HEK293 (cell line): ENCODE measurements at regions not wholly inside any gene's neighbourhood (a gene's known extent, or its start where the extent isn't known, plus 50 kb on each side); places are given as distances from the start of the nearest gene placed in this dataset.
A peak's percentile ranks its signal among the peaks of the same experiment; 100 is the strongest.

ENCODE experiments used
- CTCF ChIA-PET: fragments of 350-600 bp; formaldehyde crosslinking; extraction: SDS; loops from one replicate; lab custom pipeline; 2021; ENCODE audit warnings: antibody characterized with exemption; lab: Yijun Ruan, JAX
- POLR2A ChIA-PET: fragments of 300-600 bp; formaldehyde crosslinking; extraction: SDS; loops from one replicate; lab custom pipeline; 2020; ENCODE audit warnings: antibody characterized with exemption, inconsistent platforms; lab: Yijun Ruan, JAX
- H3K27ac ChIP-seq: fragments of 200-500 bp; sonication (Bioruptor generic); 2 replicates; pipeline ENCODE4 v1.5.1; 2014; ENCODE audit warnings: low read depth, low read length, control low read depth, inconsistent platforms; ENCODE audit errors: extremely low read depth
- H3K36me3 ChIP-seq, 2 experiments: fragments of 200-500 bp in 1 of 2; sonication (Bioruptor generic) in 1 of 2; 1 replicate in 1 of 2; 2 replicates in 1 of 2; pipeline ENCODE4 v1.5.1; 2014 to 2017; ENCODE audit warnings: inconsistent platforms in 2 of 2, low read length in 2 of 2; ENCODE audit not compliant: control insufficient read depth in 2 of 2, insufficient read depth in 1 of 2
- H3K4me1 ChIP-seq: fragments of 200-500 bp; sonication (Bioruptor generic); 2 replicates; pipeline ENCODE4 v1.5.1; 2014; ENCODE audit warnings: mild to moderate bottlenecking, low read length, inconsistent platforms; ENCODE audit not compliant: control insufficient read depth, insufficient read depth
- H3K4me3 ChIP-seq: 2 replicates; pipeline ENCODE4 v1.5.1; 2011; ENCODE audit warnings: low read depth, mild to moderate bottlenecking, control low read depth, low read length, moderate library complexity
- H3K9me3 ChIP-seq: fragments of 200-500 bp; sonication (Bioruptor generic); 2 replicates; pipeline ENCODE4 v1.5.1; 2014; ENCODE audit warnings: low read depth, low read length, inconsistent platforms; ENCODE audit not compliant: control insufficient read depth, insufficient read depth
- GLI2 ChIP-seq: fragments of 450-650 bp; formaldehyde crosslinking; IDR thresholded peaks from 2 replicates; pipeline ENCODE4; 2017; ENCODE audit warnings: missing biosample characterization, missing genetic modification characterization, low read depth, borderline replicate concordance
- HIC1 ChIP-seq: fragments of 450-650 bp; formaldehyde crosslinking; IDR thresholded peaks from 2 replicates; pipeline ENCODE4 v1.5.1; 2016; ENCODE audit warnings: missing biosample characterization, missing genetic modification characterization
- MZF1 ChIP-seq: fragments of 450-650 bp; formaldehyde crosslinking; IDR thresholded peaks from 2 replicates; pipeline ENCODE4 v1.5.1; 2017; ENCODE audit warnings: missing biosample characterization, missing genetic modification characterization, borderline replicate concordance
- SP2 ChIP-seq: fragments of 450-650 bp; formaldehyde crosslinking; IDR thresholded peaks from 2 replicates; pipeline ENCODE4 v1.5.1; 2016; ENCODE audit warnings: missing biosample characterization, missing genetic modification characterization
- YY2 ChIP-seq: fragments of 450-650 bp; formaldehyde crosslinking; IDR thresholded peaks from 2 replicates; pipeline ENCODE4 v1.5.1; 2016; ENCODE audit warnings: missing biosample characterization, missing genetic modification characterization
- ZBTB10 ChIP-seq: fragments of 450-650 bp; formaldehyde crosslinking; IDR thresholded peaks from 2 replicates; pipeline ENCODE4 v1.5.1; 2016; ENCODE audit warnings: missing biosample characterization, missing genetic modification characterization
- ZIC2 ChIP-seq: fragments of 450-650 bp; formaldehyde crosslinking; IDR thresholded peaks from 2 replicates; pipeline ENCODE4 v1.5.1; 2016; ENCODE audit warnings: missing biosample characterization, missing genetic modification characterization
- ZNF280C ChIP-seq: fragments of 450-650 bp; formaldehyde crosslinking; IDR thresholded peaks from 2 replicates; pipeline ENCODE4 v1.5.1; 2016; ENCODE audit warnings: missing biosample characterization, missing genetic modification characterization
- ZNF335 ChIP-seq: fragments of 450-650 bp; formaldehyde crosslinking; conservative IDR thresholded peaks from 2 replicates; pipeline ENCODE4 v1.5.1; 2016; ENCODE audit warnings: missing biosample characterization, missing genetic modification characterization
- ZNF350 ChIP-seq: fragments of 450-650 bp; formaldehyde crosslinking; IDR thresholded peaks from 2 replicates; pipeline ENCODE4 v1.5.0; 2017; ENCODE audit warnings: missing biosample characterization, mild to moderate bottlenecking, missing genetic modification characterization
- ZNF416 ChIP-seq: fragments of 450-650 bp; formaldehyde crosslinking; IDR thresholded peaks from 2 replicates; pipeline ENCODE4 v1.5.1; 2016; ENCODE audit warnings: missing biosample characterization, missing genetic modification characterization
- ZNF544 ChIP-seq: fragments of 450-650 bp; formaldehyde crosslinking; IDR thresholded peaks from 2 replicates; pipeline ENCODE4 v1.5.0; 2017; ENCODE audit warnings: missing biosample characterization, missing genetic modification characterization
- ZNF677 ChIP-seq: fragments of 450-650 bp; IDR thresholded peaks from 2 replicates; pipeline ENCODE4 v1.5.0; 2018; ENCODE audit warnings: missing biosample characterization, mild to moderate bottlenecking, missing genetic modification characterization, moderate library complexity
- ZNF777 ChIP-seq: fragments of 450-650 bp; formaldehyde crosslinking; IDR thresholded peaks from 2 replicates; pipeline ENCODE4 v1.5.1; 2017; ENCODE audit warnings: missing biosample characterization, missing genetic modification characterization, borderline replicate concordance
- ZNF792 ChIP-seq: fragments of 450-650 bp; formaldehyde crosslinking; IDR thresholded peaks from 2 replicates; pipeline ENCODE4 v1.5.1; 2016; ENCODE audit warnings: missing biosample characterization, missing genetic modification characterization

GRCh38 chr9:134230092-134230941, 66.0 kb upstream of the RNU6ATAC start:
- ChIA-PET CTCF (interaction anchor here (0.5 to 1.1 kb wide), 3 partner anchors 14 to 132 kb away, joined by 3 to 4 read pairs (median 3); no protein-coding TSS in a partner anchor), POLR2A (no interaction called here)

GRCh38 chr9:134230942-134231325, 66.6 kb upstream of the RNU6ATAC start:
- no peaks in the 10 kb centered on the region for H3K9me3 ChIP-seq
- H3K36me3 ChIP-seq = no peaks in the 10 kb centered on the region
- H3K4me1 ChIP-seq = no peaks in the 10 kb centered on the region
- ChIA-PET CTCF (interaction anchor here (0.7 to 1.1 kb wide), 2 partner anchors 14 to 133 kb away, joined by 3 to 4 read pairs; no protein-coding TSS in a partner anchor), POLR2A (no interaction called here)
- TF ChIP-seq YY2 (tag by site-specific recombination) = no peak
- no peak for TF ChIP-seq ZNF792 (tag by site-specific recombination)
- no peak for TF ChIP-seq ZNF677 (tag by site-specific recombination)
- TF ChIP-seq ZNF350 (tag by site-specific recombination) = no peak
- no peak overlapping the region for H3K27ac ChIP-seq
- H3K4me3 ChIP-seq = no peak overlapping the region

More at GRCh38 chr9:134230092-134230941, 66.0 kb upstream of the RNU6ATAC start:
- Histone ChIP-seq H3K36me3 (no peaks in the 10 kb centered on the region), H3K9me3 (no peaks in the 10 kb centered on the region), H3K27ac (no peak overlapping the region), H3K4me3 (no peak overlapping the region), H3K4me1 (no peaks in the 10 kb centered on the region)
- TF ChIP-seq ZNF335 (no peak), GLI2 (tag by site-specific recombination) (no peak), ZIC2 (peak; percentile 82)

- Histone ChIP-seq H3K27ac (no peak overlapping the region), H3K4me1 (no peaks in the 10 kb centered on the region), H3K4me3 (no peak overlapping the region), H3K36me3 (no peaks in the 10 kb centered on the region), H3K9me3 (no peaks in the 10 kb centered on the region)
- ChIA-PET CTCF (interaction anchor here (1.1 kb wide), 1 partner anchor 13 kb away, joined by 4 read pairs; no protein-coding TSS in a partner anchor), POLR2A (no interaction called here)
- TF ChIP-seq ZNF280C (tag by site-specific recombination) (no peak), SP2 (tag by site-specific recombination) (no peak), ZNF777 (tag by site-specific recombination) (no peak), ZBTB10 (tag by site-specific recombination) (no peak), ZNF544 (tag by site-specific recombination) (no peak)
Observed at GRCh38 chr9:134231330-134231745, 67.0 kb upstream of the RNU6ATAC start.

GRCh38 chr9:134231767-134232166, 67.4 kb upstream of the RNU6ATAC start:
- CTCF ChIA-PET = interaction anchor here (1.1 to 1.5 kb wide), 3 partner anchors 13 to 61 kb away, joined by 3 to 4 read pairs (median 4); no protein-coding TSS in a partner anchor
- no peaks in the 10 kb centered on the region for H3K4me1 ChIP-seq
- no peaks in the 10 kb centered on the region for H3K36me3 ChIP-seq
- H3K27ac ChIP-seq = no peak overlapping the region
- POLR2A ChIA-PET = no interaction called here
- H3K4me3 ChIP-seq = no peak overlapping the region
- no peaks in the 10 kb centered on the region for H3K9me3 ChIP-seq
- TF ChIP-seq HIC1 = no peak
- TF ChIP-seq ZNF416 (tag by site-specific recombination) = no peak
- no peak for TF ChIP-seq MZF1 (tag by site-specific recombination)
